ENCODE measurements at regions not wholly inside any gene's neighbourhood (a gene's known extent, or its start where the extent isn't known, plus 50 kb on each side); places are given as distances from the start of the nearest gene placed in this dataset.

- H3K4me1 ChIP-seq, result no peaks in the 10 kb centered on the region
- intact Hi-C loops (cut with DNase I), result loop anchor here (10.0 kb wide), 1 partner anchor 1418 kb away; no protein-coding TSS in a partner anchor
- TF ChIP-seq POLR2AphosphoS5 (IDR thresholded peaks at IDR 0.05; ENCODE audit: insufficient read depth in 1 of 2, low read depth in 1 of 2), result no peak
- no peaks in the 10 kb centered on the region for H3K9me3 ChIP-seq
- no peaks in the 10 kb centered on the region for H3K27me3 ChIP-seq
- H3K27ac ChIP-seq, result no peak overlapping the region
- no peak overlapping the region for H3K4me3 ChIP-seq
- H3K36me3 ChIP-seq, result no peaks in the 10 kb centered on the region
- DNase-seq (ENCODE audit: extremely low spot score in 2 of 2), result no peak
Observed at GRCh38 chr3:144282313-144282712, 310.7 kb downstream of the DIPK2A start.

GRCh38 chr3:144286235-144286910, 314.8 kb downstream of the DIPK2A start:
- Histone ChIP-seq H3K9me3 (no peaks in the 10 kb centered on the region), H3K27ac (no peak overlapping the region), H3K4me1 (no peaks in the 10 kb centered on the region), H3K36me3 (no peaks in the 10 kb centered on the region), H3K4me3 (no peak overlapping the region), H3K27me3 (no peaks in the 10 kb centered on the region)
- no peak for DNase-seq (ENCODE audit: extremely low spot score in 2 of 2)
- TF ChIP-seq POLR2A (IDR thresholded peaks at IDR 0.05), result no peak
- no peak for TF ChIP-seq CTCF (IDR thresholded peaks at IDR 0.05)
- no peak for TF ChIP-seq POLR2AphosphoS5 (IDR thresholded peaks at IDR 0.05; ENCODE audit: insufficient read depth in 1 of 2, low read depth in 1 of 2)
- intact Hi-C loops (cut with DNase I), result loop anchor here (10.0 kb wide), 1 partner anchor 1422 kb away; no protein-coding TSS in a partner anchor

GRCh38 chr3:144287001-144287400, 315.4 kb downstream of the DIPK2A start:
- Histone ChIP-seq H3K4me1 (no peaks in the 10 kb centered on the region), H3K36me3 (no peaks in the 10 kb centered on the region), H3K27me3 (no peaks in the 10 kb centered on the region), H3K27ac (no peak overlapping the region), H3K4me3 (no peak overlapping the region), H3K9me3 (no peaks in the 10 kb centered on the region)
- TF ChIP-seq POLR2AphosphoS5 (IDR thresholded peaks at IDR 0.05; ENCODE audit: insufficient read depth in 1 of 2, low read depth in 1 of 2) (no peak), CTCF (IDR thresholded peaks at IDR 0.05) (no peak), POLR2A (IDR thresholded peaks at IDR 0.05) (no peak)
- intact Hi-C loops (cut with DNase I), result loop anchor here (10.0 kb wide), 1 partner anchor 1422 kb away; no protein-coding TSS in a partner anchor
- no peak for DNase-seq (ENCODE audit: extremely low spot score in 2 of 2)

- no peak for DNase-seq (ENCODE audit: extremely low spot score in 2 of 2)
- Histone ChIP-seq H3K9me3 (no peaks in the 10 kb centered on the region), H3K4me3 (no peak overlapping the region), H3K27ac (no peak overlapping the region), H3K36me3 (no peaks in the 10 kb centered on the region), H3K4me1 (no peaks in the 10 kb centered on the region), H3K27me3 (no peaks in the 10 kb centered on the region)
- no peak for TF ChIP-seq POLR2AphosphoS5 (IDR thresholded peaks at IDR 0.05; ENCODE audit: insufficient read depth in 1 of 2, low read depth in 1 of 2)
- TF ChIP-seq POLR2A (IDR thresholded peaks at IDR 0.05), result no peak
- no peak for TF ChIP-seq CTCF (IDR thresholded peaks at IDR 0.05)
- intact Hi-C loops (cut with DNase I), result loop anchor here (1.0 to 10.0 kb wide), 2 partner anchors 8 to 1424 kb away; no protein-coding TSS in a partner anchor
Observed at GRCh38 chr3:144289057-144289456, 317.4 kb downstream of the DIPK2A start.

- Histone ChIP-seq H3K4me3 (no peak overlapping the region), H3K36me3 (no peaks in the 10 kb centered on the region), H3K9me3 (no peaks in the 10 kb centered on the region), H3K4me1 (no peaks in the 10 kb centered on the region), H3K27me3 (no peaks in the 10 kb centered on the region), H3K27ac (no peak overlapping the region)
- no peak for DNase-seq (ENCODE audit: extremely low spot score in 2 of 2)
- intact Hi-C loops (cut with DNase I), result no loop called here
- no peak for TF ChIP-seq POLR2AphosphoS5 (IDR thresholded peaks at IDR 0.05; ENCODE audit: insufficient read depth in 1 of 2, low read depth in 1 of 2)
- no peak for TF ChIP-seq POLR2A (IDR thresholded peaks at IDR 0.05)
Observed at GRCh38 chr3:144294659-144295538, 323.3 kb downstream of the DIPK2A start.
